ENCODE measurements at regions not wholly inside any gene's neighbourhood (a gene's known extent, or its start where the extent isn't known, plus 50 kb on each side); places are given as distances from the start of the nearest gene placed in this dataset.

DNA sequence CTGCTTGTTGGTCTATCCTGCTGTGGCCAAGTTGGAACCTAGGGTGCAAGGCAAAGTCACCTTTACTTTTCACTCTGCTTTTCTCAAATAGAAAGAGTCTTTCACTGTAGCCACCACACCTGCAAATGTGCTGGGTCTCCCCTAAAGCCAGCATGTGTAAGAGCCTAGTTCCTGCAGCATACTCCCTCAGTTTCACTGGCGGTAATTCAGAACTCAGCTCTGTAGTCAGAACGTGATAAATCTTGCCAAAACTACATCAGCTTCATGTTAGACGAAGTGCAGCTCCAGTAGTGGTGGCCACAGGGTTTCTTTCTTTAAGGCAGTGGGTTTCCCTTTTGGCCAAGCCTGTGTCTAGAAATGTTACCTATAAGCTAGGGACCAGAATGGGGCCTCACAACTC lies 72.0 kb upstream of the HMGCLL1 start:
- no peaks in the 10 kb centered on the region for H3K4me1 Mint-ChIP-seq (ENCODE audit: low read depth, unreplicated experiment)
- Histone ChIP-seq H3K4me3 (ENCODE audit: insufficient read depth, low read depth, low read length) (no peak overlapping the region), H3K9ac (ENCODE audit: low read length) (no peak overlapping the region), H3K9me3 (ENCODE audit: insufficient read depth, low read depth, low read length) (no peaks in the 10 kb centered on the region), H3K27ac (ENCODE audit: low read depth, low read length) (no peak overlapping the region), H3K4me2 (ENCODE audit: low read length) (no peak overlapping the region), H3K36me3 (ENCODE audit: insufficient read depth, low read length) (no peaks in the 10 kb centered on the region), H3K27me3 (ENCODE audit: insufficient read depth, low read length) (no peaks in the 10 kb centered on the region), H3K4me1 (ENCODE audit: insufficient read depth, low read length) (no peaks in the 10 kb centered on the region), H3K79me2 (ENCODE audit: insufficient read depth, low read length) (no peaks in the 10 kb centered on the region), H2AFZ (ENCODE audit: low read depth, low read length) (no peak overlapping the region), H4K20me1 (ENCODE audit: insufficient read depth, low read length) (no peaks in the 10 kb centered on the region)
- DNase-seq (ENCODE audit: low read depth) (no peak), FAIRE-seq (no peak)
- no peaks in the 10 kb centered on the region for H3K9me3 Mint-ChIP-seq (ENCODE audit: unreplicated experiment)
- H3K27ac Mint-ChIP-seq (ENCODE audit: unreplicated experiment) = no peak overlapping the region
- no peak for TF ChIP-seq EZH2 (IDR thresholded peaks at IDR 0.05; ENCODE audit: insufficient read depth, low read length)
- TF ChIP-seq, protein P1, sequence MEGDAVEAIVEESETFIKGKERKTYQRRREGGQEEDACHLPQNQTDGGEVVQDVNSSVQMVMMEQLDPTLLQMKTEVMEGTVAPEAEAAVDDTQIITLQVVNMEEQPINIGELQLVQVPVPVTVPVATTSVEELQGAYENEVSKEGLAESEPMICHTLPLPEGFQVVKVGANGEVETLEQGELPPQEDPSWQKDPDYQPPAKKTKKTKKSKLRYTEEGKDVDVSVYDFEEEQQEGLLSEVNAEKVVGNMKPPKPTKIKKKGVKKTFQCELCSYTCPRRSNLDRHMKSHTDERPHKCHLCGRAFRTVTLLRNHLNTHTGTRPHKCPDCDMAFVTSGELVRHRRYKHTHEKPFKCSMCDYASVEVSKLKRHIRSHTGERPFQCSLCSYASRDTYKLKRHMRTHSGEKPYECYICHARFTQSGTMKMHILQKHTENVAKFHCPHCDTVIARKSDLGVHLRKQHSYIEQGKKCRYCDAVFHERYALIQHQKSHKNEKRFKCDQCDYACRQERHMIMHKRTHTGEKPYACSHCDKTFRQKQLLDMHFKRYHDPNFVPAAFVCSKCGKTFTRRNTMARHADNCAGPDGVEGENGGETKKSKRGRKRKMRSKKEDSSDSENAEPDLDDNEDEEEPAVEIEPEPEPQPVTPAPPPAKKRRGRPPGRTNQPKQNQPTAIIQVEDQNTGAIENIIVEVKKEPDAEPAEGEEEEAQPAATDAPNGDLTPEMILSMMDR (IDR thresholded peaks at IDR 0.05; ENCODE audit: insufficient read depth, low read depth, low read length) = no peak
- no peak overlapping the region for H3K4me3 Mint-ChIP-seq (ENCODE audit: unreplicated experiment)
- H3K36me3 Mint-ChIP-seq (ENCODE audit: low read depth, unreplicated experiment) = no peaks in the 10 kb centered on the region
- no peaks in the 10 kb centered on the region for H3K27me3 Mint-ChIP-seq (ENCODE audit: low read depth, unreplicated experiment)

DNA sequence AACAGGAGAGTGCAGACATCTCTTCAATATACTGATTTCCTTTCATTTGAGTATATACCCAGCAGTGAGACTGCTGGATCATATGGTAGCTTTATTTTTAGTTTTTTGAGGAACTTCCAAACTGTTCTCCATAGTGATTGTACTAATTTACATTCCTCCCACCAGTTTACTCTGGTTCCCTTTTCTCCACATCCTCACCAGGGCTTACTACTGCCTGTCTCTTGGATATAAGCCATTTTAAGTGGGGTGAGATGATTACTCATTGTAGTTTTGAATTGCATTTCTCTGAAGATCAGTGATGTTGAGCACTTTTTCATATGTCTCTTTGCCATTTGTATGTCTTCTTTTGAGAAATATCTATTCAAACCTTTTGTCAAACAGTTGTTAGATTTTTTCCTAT lies 64.9 kb upstream of the HMGCLL1 start:
- Mint-ChIP-seq H3K27ac (ENCODE audit: unreplicated experiment) (no peak overlapping the region), H3K4me3 (ENCODE audit: unreplicated experiment) (no peak overlapping the region), H3K9me3 (ENCODE audit: unreplicated experiment) (peaks cover 9% of the 10 kb centered on the region), H3K27me3 (ENCODE audit: low read depth, unreplicated experiment) (no peaks in the 10 kb centered on the region), H3K4me1 (ENCODE audit: low read depth, unreplicated experiment) (no peaks in the 10 kb centered on the region), H3K36me3 (ENCODE audit: low read depth, unreplicated experiment) (no peaks in the 10 kb centered on the region)
- Histone ChIP-seq H4K20me1 (ENCODE audit: insufficient read depth, low read length) (no peaks in the 10 kb centered on the region), H3K4me3 (ENCODE audit: insufficient read depth, low read depth, low read length) (no peak overlapping the region), H3K4me1 (ENCODE audit: insufficient read depth, low read length) (no peaks in the 10 kb centered on the region), H3K27ac (ENCODE audit: low read depth, low read length) (no peak overlapping the region), H3K9me3 (ENCODE audit: insufficient read depth, low read depth, low read length) (no peaks in the 10 kb centered on the region), H2AFZ (ENCODE audit: low read depth, low read length) (no peak overlapping the region), H3K36me3 (ENCODE audit: insufficient read depth, low read length) (no peaks in the 10 kb centered on the region), H3K9ac (ENCODE audit: low read length) (no peak overlapping the region), H3K4me2 (ENCODE audit: low read length) (no peak overlapping the region), H3K27me3 (ENCODE audit: insufficient read depth, low read length) (no peaks in the 10 kb centered on the region), H3K79me2 (ENCODE audit: insufficient read depth, low read length) (no peaks in the 10 kb centered on the region)
- FAIRE-seq (no peak), DNase-seq (ENCODE audit: low read depth) (peak; percentile 22)
- TF ChIP-seq EZH2 (IDR thresholded peaks at IDR 0.05; ENCODE audit: insufficient read depth, low read length) = no peak
- TF ChIP-seq, protein P1 (IDR thresholded peaks at IDR 0.05; ENCODE audit: insufficient read depth, low read depth, low read length) = no peak

DNA sequence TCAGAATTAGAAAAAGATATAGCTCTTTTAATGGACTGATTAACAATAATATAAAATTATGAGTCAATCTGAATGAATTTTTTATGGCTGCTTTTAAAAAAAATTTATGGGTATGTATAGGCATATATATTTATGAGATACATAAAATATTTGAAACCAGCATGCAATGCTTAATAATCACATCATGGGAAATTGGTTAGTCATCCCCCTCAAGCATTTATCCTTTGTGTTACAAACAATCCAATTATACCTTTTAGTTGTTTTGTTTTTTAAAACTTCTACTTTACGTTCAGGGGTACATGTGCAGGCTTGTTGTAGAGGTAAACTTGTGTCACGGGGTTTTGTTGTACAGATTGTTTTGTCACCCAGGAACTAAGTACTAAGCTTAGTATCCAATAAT lies 63.4 kb upstream of the HMGCLL1 start:
- Mint-ChIP-seq H3K27ac (ENCODE audit: unreplicated experiment) (no peak overlapping the region), H3K4me3 (ENCODE audit: unreplicated experiment) (no peak overlapping the region), H3K27me3 (ENCODE audit: low read depth, unreplicated experiment) (no peaks in the 10 kb centered on the region), H3K4me1 (ENCODE audit: low read depth, unreplicated experiment) (no peaks in the 10 kb centered on the region), H3K36me3 (ENCODE audit: low read depth, unreplicated experiment) (no peaks in the 10 kb centered on the region), H3K9me3 (ENCODE audit: unreplicated experiment) (peaks cover 9% of the 10 kb centered on the region)
- Histone ChIP-seq H3K4me3 (ENCODE audit: insufficient read depth, low read depth, low read length) (no peak overlapping the region), H3K27me3 (ENCODE audit: insufficient read depth, low read length) (no peaks in the 10 kb centered on the region), H4K20me1 (ENCODE audit: insufficient read depth, low read length) (no peaks in the 10 kb centered on the region), H3K9ac (ENCODE audit: low read length) (no peak overlapping the region), H3K79me2 (ENCODE audit: insufficient read depth, low read length) (no peaks in the 10 kb centered on the region), H2AFZ (ENCODE audit: low read depth, low read length) (no peak overlapping the region), H3K9me3 (ENCODE audit: insufficient read depth, low read depth, low read length) (no peaks in the 10 kb centered on the region), H3K36me3 (ENCODE audit: insufficient read depth, low read length) (no peaks in the 10 kb centered on the region), H3K4me1 (ENCODE audit: insufficient read depth, low read length) (no peaks in the 10 kb centered on the region), H3K4me2 (ENCODE audit: low read length) (no peak overlapping the region), H3K27ac (ENCODE audit: low read depth, low read length) (no peak overlapping the region)
- TF ChIP-seq, protein P1 (IDR thresholded peaks at IDR 0.05; ENCODE audit: insufficient read depth, low read depth, low read length) = no peak
- no peak for TF ChIP-seq EZH2 (IDR thresholded peaks at IDR 0.05; ENCODE audit: insufficient read depth, low read length)
- DNase-seq (ENCODE audit: low read depth) (no peak), FAIRE-seq (no peak)
